GM19468 (cell line): ENCODE measurements at regions not wholly inside any gene's neighbourhood (a gene's known extent, or its start where the extent isn't known, plus 50 kb on each side); places are given as distances from the start of the nearest gene placed in this dataset.

ENCODE experiments used
- ATAC-seq: cut with Tn5 transposase; IDR thresholded peaks from one replicate; pipeline ENCODE4 v1.9.1; 2021; ENCODE audit warnings: mild to moderate bottlenecking, moderate library complexity, moderate number of reproducible peaks; ENCODE audit not compliant: unreplicated experiment; ENCODE audit errors: extremely low read depth

GRCh38 chr1:82048596-82048995 is 247.9 kb downstream of the ADGRL2 start:
- no peak for ATAC-seq

- ATAC-seq, result no peak
Observed at GRCh38 chr1:82045221-82045620, 244.5 kb downstream of the ADGRL2 start.

DNA sequence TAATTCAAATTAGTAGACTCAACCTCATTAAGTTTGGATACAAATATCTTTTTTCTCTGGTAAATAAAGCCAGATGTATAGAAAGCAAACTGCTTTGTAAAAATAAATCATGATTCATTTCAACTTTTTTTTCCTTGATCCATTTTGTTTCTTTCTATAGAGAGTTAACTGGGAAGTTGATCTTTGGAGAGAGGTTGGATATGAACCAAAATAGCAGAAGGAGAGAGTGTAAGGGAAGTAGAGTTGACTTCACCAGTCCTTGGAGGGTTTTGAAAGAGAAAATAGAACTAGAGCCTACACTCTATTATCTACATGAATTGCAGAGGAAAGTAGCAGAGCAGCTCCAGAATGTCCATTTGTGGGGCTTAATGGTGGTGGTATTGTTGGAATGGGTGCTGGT is 243.8 kb downstream of the ADGRL2 start:
- no peak for ATAC-seq

DNA sequence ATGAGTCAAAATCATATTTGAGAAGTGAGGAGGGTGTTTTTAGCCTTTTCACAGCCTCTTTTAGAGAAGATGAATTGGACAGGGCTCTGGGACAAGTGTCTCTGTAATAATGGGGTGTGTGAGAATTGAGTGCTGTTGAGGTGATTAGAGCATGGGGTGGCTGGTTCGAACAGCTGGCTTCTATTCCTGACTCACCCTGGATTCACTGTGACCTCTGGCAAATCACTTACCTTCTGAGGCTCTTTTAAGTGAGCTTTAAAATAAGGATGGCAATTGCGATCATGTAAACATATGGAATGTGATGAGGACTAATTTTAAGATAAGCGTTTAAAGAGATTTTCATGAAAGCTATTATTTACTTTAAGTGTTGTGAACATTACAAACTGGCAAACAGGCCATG is 243.4 kb downstream of the ADGRL2 start:
- no peak for ATAC-seq

GRCh38 chr1:82042306-82043060 is 241.7 kb downstream of the ADGRL2 start:
- ATAC-seq, result no peak
